ENCODE measurements at regions not wholly inside any gene's neighbourhood (a gene's known extent, or its start where the extent isn't known, plus 50 kb on each side); places are given as distances from the start of the nearest gene placed in this dataset.
"Not testable (repeated sequence)": the region's sequence is repeated elsewhere in the genome, so short reads cannot be mapped to it uniquely, and the experiment has no call there.

- no peak for DNase-seq
- Histone ChIP-seq H3K4me1 (ENCODE audit: insufficient read depth, low read length) (no peaks in the 10 kb centered on the region), H3K9me3 (ENCODE audit: control insufficient read depth in 1 of 2, insufficient read depth in 1 of 2, low read length in 2 of 2) (no peaks in the 10 kb centered on the region), H3K27ac (ENCODE audit: low read depth in 1 of 2, low read length in 2 of 2) (no peak overlapping the region), H3K4me3 (ENCODE audit: low read length) (no peak overlapping the region), H3K27me3 (ENCODE audit: control insufficient read depth in 1 of 2, insufficient read depth in 2 of 2, low read length in 2 of 2) (no peaks in the 10 kb centered on the region), H3K36me3 (ENCODE audit: insufficient read depth, low read length) (no peaks in the 10 kb centered on the region)
- CTCF ChIA-PET, result no interaction called here
- Mint-ChIP-seq H3K4me1 (ENCODE audit: low read depth) (no peaks in the 10 kb centered on the region), H3K27me3 (no peaks in the 10 kb centered on the region), H3K27ac (no peak overlapping the region), H3K9me3 (no peaks in the 10 kb centered on the region), H3K4me3 (no peak overlapping the region), H3K36me3 (ENCODE audit: low read depth) (no peaks in the 10 kb centered on the region)
- intact Hi-C loops (cut with DNase I, micrococcal nuclease), result no loop called here
- no peak for ATAC-seq (ENCODE audit: poor library complexity)
- POLR2A ChIA-PET, result no interaction called here
- no peak for TF ChIP-seq CTCF (IDR thresholded peaks at IDR 0.05)
Observed at GRCh38 chrX:5295004-5295403, 933.7 kb downstream of the NLGN4X start.

- intact Hi-C loops (cut with DNase I, micrococcal nuclease), result no loop called here
- Mint-ChIP-seq H3K27me3 (no peaks in the 10 kb centered on the region), H3K9me3 (peaks cover 3% of the 10 kb centered on the region), H3K4me3 (no peak overlapping the region), H3K27ac (no peak overlapping the region), H3K4me1 (ENCODE audit: low read depth) (no peaks in the 10 kb centered on the region), H3K36me3 (ENCODE audit: low read depth) (no peaks in the 10 kb centered on the region)
- no peaks in the 10 kb centered on the region for H3K9me3 ChIP-seq (ENCODE audit: control insufficient read depth in 1 of 2, insufficient read depth in 1 of 2, low read length in 2 of 2)
- no peak overlapping the region for H3K27ac ChIP-seq (ENCODE audit: low read depth in 1 of 2, low read length in 2 of 2)
- H3K27me3 ChIP-seq (ENCODE audit: control insufficient read depth in 1 of 2, insufficient read depth in 2 of 2, low read length in 2 of 2), result no peaks in the 10 kb centered on the region
- no peak for ATAC-seq (ENCODE audit: poor library complexity)
- no peak for TF ChIP-seq CTCF (IDR thresholded peaks at IDR 0.05)
- no peak for DNase-seq
- H3K4me3 ChIP-seq (ENCODE audit: low read length), result no peak overlapping the region
- CTCF ChIA-PET, result no interaction called here
- no peaks in the 10 kb centered on the region for H3K4me1 ChIP-seq (ENCODE audit: insufficient read depth, low read length)
- no peaks in the 10 kb centered on the region for H3K36me3 ChIP-seq (ENCODE audit: insufficient read depth, low read length)
- POLR2A ChIA-PET, result no interaction called here
Observed at GRCh38 chrX:5290635-5291034, 938.0 kb downstream of the NLGN4X start.

- H3K27me3 ChIP-seq (ENCODE audit: control insufficient read depth in 1 of 2, insufficient read depth in 2 of 2, low read length in 2 of 2); ATAC-seq (ENCODE audit: poor library complexity); H3K4me3 ChIP-seq (ENCODE audit: low read length); H3K36me3 ChIP-seq (ENCODE audit: insufficient read depth, low read length); intact Hi-C loops (cut with DNase I, micrococcal nuclease); H3K27me3 Mint-ChIP-seq; H3K27ac Mint-ChIP-seq; H3K36me3 Mint-ChIP-seq (ENCODE audit: low read depth); H3K27ac ChIP-seq (ENCODE audit: low read depth in 1 of 2, low read length in 2 of 2); CTCF ChIA-PET; DNase-seq; H3K4me1 ChIP-seq (ENCODE audit: insufficient read depth, low read length); H3K9me3 ChIP-seq (ENCODE audit: control insufficient read depth in 1 of 2, insufficient read depth in 1 of 2, low read length in 2 of 2); H3K4me1 Mint-ChIP-seq (ENCODE audit: low read depth); H3K9me3 Mint-ChIP-seq; POLR2A ChIA-PET; H3K4me3 Mint-ChIP-seq: not testable (repeated sequence)
Observed at GRCh38 chrX:5289949-5290348, 938.7 kb downstream of the NLGN4X start.

- H3K4me1 ChIP-seq (ENCODE audit: insufficient read depth, low read length), result no peaks in the 10 kb centered on the region
- TF ChIP-seq CTCF (IDR thresholded peaks at IDR 0.05), result no peak
- ChIA-PET POLR2A (no interaction called here), CTCF (interaction anchor here (0.7 kb wide), 1 partner anchor 10 kb away, joined by 4 read pairs; no protein-coding TSS in a partner anchor)
- no peak overlapping the region for H3K4me3 ChIP-seq (ENCODE audit: low read length)
- Mint-ChIP-seq H3K4me3 (no peak overlapping the region), H3K9me3 (no peaks in the 10 kb centered on the region), H3K36me3 (ENCODE audit: low read depth) (no peaks in the 10 kb centered on the region), H3K4me1 (ENCODE audit: low read depth) (no peaks in the 10 kb centered on the region), H3K27ac (no peak overlapping the region), H3K27me3 (no peaks in the 10 kb centered on the region)
- H3K27me3 ChIP-seq (ENCODE audit: control insufficient read depth in 1 of 2, insufficient read depth in 2 of 2, low read length in 2 of 2), result no peaks in the 10 kb centered on the region
- no peak overlapping the region for H3K27ac ChIP-seq (ENCODE audit: low read depth in 1 of 2, low read length in 2 of 2)
- H3K36me3 ChIP-seq (ENCODE audit: insufficient read depth, low read length), result no peaks in the 10 kb centered on the region
- H3K9me3 ChIP-seq (ENCODE audit: control insufficient read depth in 1 of 2, insufficient read depth in 1 of 2, low read length in 2 of 2), result peaks cover 0 to 5% of the 10 kb centered on the region in 2 experiments
- intact Hi-C loops (cut with DNase I, micrococcal nuclease), result no loop called here
- ATAC-seq (ENCODE audit: poor library complexity) (no peak), DNase-seq (no peak)
Observed at GRCh38 chrX:5278908-5279307, 949.8 kb downstream of the NLGN4X start.

Data from CD4-positive, alpha-beta T cell (primary cell).